GM19238 (cell line): ENCODE measurements at regions not wholly inside any gene's neighbourhood (a gene's known extent, or its start where the extent isn't known, plus 50 kb on each side); places are given as distances from the start of the nearest gene placed in this dataset.

Experiments used
- DNase-seq: peaks from one replicate; pipeline ENCODE4 v3.0.0; 2011; ENCODE audit warnings: low spot score; ENCODE audit not compliant: insufficient read length

- DNase-seq: no peak
These were observed 121.6 kb downstream of the NCOR2 start for GRCh38 chr12:124445826-124446225.

DNA sequence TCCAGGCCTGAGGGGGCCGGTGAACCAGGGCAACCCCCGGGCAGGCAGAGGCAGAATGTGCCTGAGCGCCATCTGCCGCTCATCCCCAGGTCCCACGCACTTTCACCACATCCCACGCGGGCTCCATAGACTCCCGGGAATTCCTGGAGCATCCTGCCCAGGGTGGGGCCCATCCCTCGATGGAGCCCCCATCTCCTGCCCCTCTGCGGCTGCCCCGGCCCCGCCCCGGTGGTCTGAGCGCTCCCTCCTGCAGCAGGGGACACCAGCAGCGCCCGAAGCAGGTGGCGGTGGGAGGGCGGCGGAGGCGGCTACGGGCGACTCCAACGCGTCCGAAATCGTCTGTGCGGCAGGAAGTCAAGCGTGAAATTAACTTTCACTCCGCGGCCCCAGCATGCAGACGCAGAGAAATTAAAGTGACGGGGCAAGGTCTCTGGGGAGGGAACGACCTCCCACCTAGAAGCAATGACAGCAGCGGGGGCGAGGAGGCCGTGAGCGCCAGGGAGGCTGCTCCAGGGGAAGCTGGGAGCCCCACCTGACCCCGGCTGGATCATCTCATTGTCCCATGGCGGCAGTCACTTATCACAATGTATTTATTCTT is 122.2 kb downstream of the NCOR2 start:
- DNase-seq: no peak

DNA sequence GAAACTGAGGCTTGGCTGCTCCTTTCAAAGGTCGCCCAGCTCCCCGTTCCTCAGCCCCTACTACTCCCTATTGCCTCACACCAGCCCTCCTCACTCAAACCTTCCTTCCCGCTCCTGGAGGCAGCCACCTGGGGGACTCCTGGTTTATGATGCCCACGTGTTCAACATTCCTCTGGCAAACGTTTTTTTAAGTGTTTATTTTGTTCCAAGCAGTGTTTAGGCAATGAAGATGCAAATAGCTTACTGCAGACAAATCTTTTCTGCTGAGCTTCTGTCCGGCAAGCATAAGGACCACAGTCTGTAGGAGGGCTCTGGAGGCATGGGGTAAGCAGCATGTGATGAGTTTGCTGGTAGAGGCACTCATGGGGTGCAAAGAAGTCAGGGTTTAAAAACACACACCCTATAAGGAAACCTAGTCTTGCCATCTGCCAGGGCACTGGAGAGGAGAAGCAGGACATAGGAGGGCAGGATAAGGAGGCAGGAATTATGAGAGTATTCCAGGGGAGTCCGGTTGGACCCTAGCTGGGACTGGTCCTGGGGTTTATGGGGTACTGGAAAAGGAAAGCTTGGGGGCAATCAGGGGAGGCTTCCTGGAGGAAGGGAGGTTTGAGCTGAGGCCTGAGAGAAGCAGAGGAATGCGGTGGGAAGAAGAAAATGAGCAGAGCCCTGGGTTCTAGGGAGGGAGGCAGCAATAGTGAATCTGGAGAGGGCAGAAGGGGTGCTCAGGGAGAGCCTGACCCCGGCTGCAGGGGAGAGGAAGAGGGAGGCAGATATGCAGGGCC is 123.3 kb downstream of the NCOR2 start:
- DNase-seq: no peak

GRCh38 chr12:124442772-124443445 is 124.5 kb downstream of the NCOR2 start:
- no peak for DNase-seq

- no peak for DNase-seq
These were observed 125.1 kb downstream of the NCOR2 start for GRCh38 chr12:124442281-124442680.

DNA sequence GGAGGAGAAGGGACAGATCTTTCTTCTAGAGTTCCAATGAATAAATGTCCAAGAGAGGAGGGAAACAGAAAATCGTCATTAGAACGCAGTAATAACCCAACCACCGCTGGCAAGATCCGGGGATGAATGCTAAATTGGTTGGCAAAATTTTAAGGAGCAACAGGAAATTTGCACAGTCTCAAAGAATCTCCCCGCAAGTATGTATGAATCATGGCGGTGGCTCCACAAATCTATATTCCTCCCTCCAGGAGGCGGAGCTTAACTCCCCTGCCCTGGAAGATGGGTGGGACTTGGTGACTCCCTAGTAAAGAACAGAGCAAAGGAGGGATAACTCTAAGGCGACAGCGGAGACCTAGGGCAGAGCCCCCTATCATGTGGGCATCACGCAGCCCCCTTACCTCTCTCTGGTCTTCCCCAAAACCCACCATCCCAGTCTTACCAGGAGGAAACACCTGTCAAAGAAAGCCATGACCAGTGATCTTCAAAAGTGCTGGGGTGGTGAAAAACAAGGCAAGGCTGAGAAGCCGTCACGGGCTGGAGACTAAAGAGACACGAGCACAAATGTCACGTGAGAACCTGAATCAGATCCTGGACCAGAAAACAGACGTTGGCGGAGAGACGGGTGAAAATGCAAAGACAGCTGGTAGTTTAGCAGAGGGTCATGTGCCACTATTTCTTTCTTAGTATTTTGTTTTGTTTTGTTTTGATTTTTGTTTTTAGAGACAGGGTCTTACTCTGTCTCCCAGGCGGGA is 125.8 kb downstream of the NCOR2 start:
- no peak for DNase-seq

DNA sequence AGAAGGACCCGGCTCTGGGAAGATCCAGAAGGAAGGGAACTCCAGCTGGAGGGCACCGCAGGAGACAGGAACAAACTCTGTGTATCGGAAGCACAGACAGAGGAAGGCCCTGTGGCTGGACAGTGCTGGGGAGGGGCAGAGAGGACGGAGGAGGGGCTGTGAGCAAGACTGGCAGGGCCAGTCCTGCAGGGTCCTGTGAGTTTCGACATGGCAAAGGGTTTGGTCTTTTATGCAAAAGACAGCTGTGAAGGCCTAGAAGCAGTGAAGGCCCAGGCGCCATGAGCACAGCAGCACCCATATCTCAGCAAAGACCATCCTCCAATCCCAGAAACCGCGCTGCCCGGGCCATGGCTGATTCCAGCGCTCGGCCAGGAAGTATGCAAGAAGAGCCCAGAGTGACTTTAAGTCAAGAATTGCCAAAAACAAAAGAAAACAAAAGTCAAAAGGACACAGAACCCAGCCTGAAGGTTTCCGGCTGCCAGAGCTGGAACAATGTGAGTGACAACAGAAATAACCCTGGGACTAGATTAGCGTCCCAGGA is 126.5 kb downstream of the NCOR2 start:
- DNase-seq: no peak

DNA sequence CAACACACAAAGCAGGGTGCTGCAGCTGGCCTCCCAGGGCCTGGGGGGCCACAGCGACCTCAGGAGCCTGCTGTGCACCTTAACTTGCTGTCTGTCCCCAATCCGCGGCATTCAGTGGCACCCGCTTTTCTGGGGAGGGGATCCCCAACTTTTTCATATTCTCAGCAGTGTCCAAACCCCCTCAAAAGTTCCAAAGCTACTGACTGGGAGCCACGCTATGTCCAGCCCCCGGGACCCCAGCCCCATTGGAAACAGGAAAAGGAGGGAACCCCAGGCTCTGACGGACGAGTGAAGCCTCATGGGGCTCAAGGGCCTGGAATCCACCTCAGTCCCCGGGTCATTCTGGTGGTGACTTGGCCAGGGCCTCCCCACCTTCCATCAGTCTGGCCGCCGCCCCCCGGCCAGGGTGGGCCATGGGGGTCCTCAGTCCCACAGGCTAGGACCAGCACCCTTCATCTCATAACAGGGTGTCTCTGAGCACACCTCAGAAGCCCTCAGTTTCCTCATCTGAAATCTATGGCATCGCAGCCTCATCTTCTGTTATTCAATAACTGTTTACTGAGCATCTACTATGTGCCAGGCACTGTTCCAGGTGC is 127.3 kb downstream of the NCOR2 start:
- DNase-seq: no peak

- no peak for DNase-seq
These were observed 128.9 kb downstream of the NCOR2 start for GRCh38 chr12:124438437-124439056.

DNA sequence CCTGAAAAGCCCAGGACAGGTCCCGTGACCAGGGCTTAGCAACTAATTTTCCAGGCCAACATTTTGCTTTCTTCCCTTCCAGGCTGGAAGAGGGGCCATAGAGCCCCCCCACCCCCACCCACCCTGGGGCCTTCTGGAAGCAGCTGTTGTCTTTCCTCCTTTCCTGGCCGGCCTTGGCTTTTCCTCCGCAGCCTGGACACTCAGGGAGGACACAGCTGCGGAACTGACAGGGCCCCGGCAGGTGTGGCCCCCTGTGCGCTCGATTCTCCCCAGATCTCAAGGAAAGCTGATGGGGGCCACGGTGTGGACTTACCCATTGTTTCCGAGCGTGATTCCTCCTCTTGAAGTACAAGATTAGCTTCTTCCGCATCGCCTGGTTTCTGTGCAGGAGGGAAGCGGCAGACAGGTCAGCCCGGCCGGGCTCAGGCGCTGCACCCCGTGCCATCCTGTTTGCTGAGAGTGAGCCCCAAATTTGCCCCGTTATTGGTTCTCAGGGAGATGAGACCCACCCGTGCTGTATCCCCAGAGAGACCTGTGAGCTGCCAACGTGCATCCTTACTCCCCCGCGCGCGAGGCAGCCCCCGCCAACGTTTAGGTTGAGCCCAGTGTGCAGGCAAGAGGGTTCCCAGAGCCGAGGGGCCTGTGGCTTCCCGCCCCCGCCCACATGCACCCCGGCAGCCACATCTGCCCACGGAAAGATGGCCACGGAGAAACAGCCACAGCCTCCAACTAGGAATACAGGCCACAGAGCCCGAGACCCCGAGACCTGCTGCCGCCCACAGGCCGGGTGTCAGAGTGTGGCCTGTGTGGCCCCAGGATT is 129.6 kb downstream of the NCOR2 start:
- DNase-seq: no peak

- DNase-seq: no peak
These were observed 130.3 kb downstream of the NCOR2 start for GRCh38 chr12:124437121-124437520.

DNA sequence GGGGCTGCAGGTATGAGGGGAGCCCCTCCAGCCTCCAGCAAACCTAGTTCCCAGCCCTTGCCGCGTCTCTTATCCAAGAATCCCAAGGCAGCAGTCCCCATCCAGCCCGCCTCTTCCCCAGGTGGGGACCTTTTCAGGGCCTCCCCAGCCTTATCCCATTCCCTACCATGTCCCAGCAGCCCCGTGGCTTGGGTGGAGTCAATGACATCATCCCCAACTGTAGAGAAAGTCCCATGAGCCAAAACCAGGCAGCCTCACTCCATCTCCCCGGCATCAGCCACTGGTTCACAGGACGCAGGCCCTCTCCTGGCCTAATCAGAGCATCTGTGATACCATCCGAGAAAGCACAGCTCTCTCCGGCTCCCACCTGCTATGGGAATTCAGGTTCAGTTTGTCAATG is 131.0 kb downstream of the NCOR2 start:
- no peak for DNase-seq

DNA sequence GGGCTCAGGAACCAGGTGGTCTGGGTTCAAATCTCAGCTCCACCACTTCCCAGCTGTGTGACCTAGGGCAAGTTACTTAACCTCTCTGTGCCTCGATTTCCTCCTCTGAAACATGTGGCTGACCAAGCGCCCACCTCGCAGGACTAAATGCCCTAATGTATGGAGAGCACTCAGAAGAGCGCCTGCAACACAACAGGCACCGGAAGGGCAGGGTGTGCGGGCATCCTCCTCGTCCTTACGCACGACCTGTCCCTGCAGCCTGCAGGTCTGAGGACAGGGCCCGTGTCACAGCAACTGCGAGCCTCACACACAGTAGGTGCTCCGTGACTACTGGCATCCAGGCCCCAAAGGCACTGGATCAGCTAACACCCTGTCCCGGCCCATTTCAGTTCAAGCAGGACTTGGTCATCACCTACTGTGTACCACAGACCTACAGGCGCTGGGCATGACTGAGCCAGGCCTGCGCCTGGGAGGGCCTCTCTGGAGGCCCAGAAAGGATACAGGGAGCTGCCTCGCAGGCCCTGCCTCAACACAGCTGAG is 131.5 kb downstream of the NCOR2 start:
- no peak for DNase-seq

DNA sequence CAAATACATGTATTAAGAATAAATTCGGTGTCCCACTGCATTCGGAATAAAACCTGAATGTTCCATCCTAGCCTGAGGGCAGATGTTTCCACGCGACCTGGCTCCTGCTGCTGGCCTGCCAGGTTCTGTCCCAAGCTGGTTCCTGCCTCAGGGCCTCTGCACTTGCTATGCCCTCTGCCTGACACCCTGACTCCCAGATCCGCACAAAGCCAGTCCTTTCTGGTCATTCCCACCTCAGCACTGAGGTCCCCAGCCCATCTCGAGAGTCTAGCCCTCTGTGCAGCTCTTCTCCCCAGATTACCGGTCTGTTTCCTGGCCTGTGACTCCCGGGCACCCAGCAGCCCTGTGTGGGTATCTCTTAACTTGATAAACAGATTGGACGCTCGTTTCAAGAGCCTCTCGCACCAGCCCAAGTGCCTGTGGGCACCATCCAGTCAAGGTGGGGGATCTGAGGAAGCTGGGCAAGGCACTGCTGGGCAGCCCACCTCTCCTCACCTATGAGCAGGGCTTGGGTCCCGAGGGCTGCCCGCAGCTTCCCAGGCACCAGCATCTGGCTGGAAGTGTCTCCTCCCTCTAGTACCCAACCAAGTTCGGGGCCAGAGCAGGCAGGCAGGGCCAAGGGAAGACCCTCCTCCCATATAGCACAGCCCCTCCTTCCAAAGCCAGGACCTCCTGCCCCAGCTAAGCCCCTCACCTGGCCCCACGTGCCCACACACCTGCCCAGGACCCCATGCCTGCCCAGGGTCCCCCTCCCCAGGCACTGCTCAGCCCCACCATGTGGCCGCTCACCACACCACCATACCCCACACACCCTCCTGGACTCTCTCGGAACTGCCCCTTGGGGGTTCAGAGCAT is 132.2 kb downstream of the NCOR2 start:
- DNase-seq: no peak

DNA sequence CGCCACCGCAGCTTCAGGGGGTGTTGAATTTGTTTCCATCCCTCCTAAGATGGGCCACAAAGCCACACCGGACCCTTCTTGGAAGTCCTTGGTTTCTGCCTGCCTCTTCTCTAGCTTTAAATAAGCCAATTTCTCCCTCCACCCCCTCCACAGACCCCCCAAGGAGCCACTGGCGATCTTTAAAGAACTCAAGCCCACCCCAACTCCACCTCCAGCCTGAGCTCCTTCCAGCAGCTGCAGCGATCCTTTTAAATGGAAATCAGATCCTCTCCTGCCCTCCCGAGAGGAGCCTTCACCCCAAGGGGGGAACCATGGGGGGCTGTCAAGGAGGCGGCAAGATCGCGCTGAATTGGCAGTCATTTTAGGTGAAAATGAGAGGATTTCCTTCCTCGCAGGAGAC is 133.1 kb downstream of the NCOR2 start:
- no peak for DNase-seq

GRCh38 chr12:124433879-124434278 is 133.5 kb downstream of the NCOR2 start:
- no peak for DNase-seq

DNA sequence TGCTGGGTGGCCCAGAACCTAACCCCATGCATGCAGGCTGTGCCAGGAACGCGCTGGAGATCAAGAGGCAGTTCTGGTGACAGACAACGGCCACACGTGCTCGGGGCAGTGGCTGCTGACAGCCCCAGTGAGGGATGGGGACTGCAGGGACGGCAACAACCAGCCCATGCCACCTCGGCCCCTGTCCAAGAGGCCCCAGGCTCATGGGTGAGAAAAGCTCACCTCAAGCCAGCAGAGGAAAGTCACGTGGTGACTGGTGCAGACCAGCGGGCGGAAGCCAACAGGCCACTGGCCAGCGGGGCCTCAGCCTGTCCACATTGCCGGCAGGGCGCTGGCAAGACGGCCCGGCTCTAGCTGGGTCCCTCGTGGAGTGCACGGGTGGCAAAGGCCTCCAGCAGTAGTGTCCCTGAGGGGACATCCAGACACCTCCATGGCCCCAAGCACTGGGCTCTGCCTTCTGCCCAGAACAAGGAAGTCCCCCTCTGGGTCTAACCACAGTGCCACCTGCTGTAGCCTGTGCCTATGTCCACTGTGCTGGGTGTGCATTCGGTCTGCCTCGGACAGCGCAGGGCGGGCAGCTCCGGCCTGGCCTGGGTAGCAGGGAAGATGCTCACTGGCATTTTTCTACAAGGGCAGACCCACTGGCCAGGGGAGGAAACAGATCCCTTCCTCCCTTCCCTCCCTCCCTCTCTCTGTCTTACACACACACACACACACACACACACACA is 134.1 kb downstream of the NCOR2 start:
- DNase-seq: no peak

DNA sequence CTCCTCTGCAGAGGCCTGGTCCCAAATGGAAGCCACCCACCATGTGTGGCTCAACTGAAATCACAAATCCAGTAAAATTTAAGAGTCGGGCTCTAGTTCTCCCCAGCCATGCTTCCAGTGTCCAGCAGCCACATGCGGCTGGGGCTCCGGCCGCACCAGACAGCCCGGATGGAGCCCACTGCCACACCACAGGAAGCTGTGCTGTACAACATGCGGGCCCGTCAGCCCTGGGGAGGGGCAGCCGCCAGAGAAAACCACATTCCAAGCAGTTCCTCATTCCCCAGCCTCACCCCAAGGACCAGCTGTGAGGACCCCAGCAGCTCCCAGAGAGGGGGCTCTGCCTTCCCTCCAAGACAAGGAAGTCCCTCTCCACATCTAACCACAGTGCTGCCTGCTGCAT is 135.0 kb downstream of the NCOR2 start:
- DNase-seq: no peak
